HCT116 (cell line): ENCODE measurements at regions not wholly inside any gene's neighbourhood (a gene's known extent, or its start where the extent isn't known, plus 50 kb on each side); places are given as distances from the start of the nearest gene placed in this dataset.
"Not testable (repeated sequence)": the region's sequence is repeated elsewhere in the genome, so short reads cannot be mapped to it uniquely, and the experiment has no call there.

Experiments
- ATAC-seq: fragments of 200-7000 bp; cut with Tn5 transposase; 2 replicates; pipeline ENCODE4 v1.9.1; 2020; ENCODE audit warnings: mild to moderate bottlenecking, moderate library complexity
- BruUV-seq: library from RNA; stranded (reverse); fragments of 400-500 nt; replicated peaks from 2 replicates; lab custom pipeline; 2021; lab: Mats Ljungman, UMichigan
- CTCF ChIA-PET: fragments of 300-600 bp; sonication (Branson Sonifier 250); formaldehyde crosslinking; loops from one replicate; lab custom pipeline; 2021; ENCODE audit warnings: antibody characterized with exemption; lab: Charles Lee
- POLR2A ChIA-PET: fragments of 300-600, 350-600 bp; sonication (Branson Sonifier 250); formaldehyde crosslinking; loops from one replicate; lab custom pipeline; 2021; ENCODE audit warnings: antibody characterized with exemption; lab: Charles Lee
- RAD21 ChIA-PET, 2 experiments: fragments of 300-600 bp; sonication (Branson Sonifier 250); formaldehyde crosslinking; loops; one replicate each; lab custom pipeline; 2023; ENCODE audit warnings: low total read pairs in 2 of 2; ENCODE audit not compliant: uncharacterized antibody in 2 of 2, unreplicated experiment in 2 of 2, low non-redundant PET in 1 of 2; lab: Charles Lee
- DNase-seq: peaks from one replicate; pipeline ENCODE4 v3.0.0-alpha.2; 2010; ENCODE audit warnings: low read depth, low spot score
- H2AFZ ChIP-seq: fragments of 200-600 bp; shearing (Covaris generic), sonication (generic); 2 replicates; pipeline ENCODE4 v1.6.1; 2017; ENCODE audit warnings: low read depth, mixed run types, mixed read lengths, antibody characterized with exemption, low read length; ENCODE audit not compliant: poor library complexity, severe bottlenecking
- H3K27ac ChIP-seq: 2 replicates; pipeline ENCODE4 v1.5.1; 2012; ENCODE audit warnings: low read depth, low read length
- H3K27me3 ChIP-seq: fragments of 200-600 bp; sonication (generic); 2 replicates; pipeline ENCODE4 v1.6.1; 2016; ENCODE audit warnings: mixed run types, low read length, mixed read lengths; ENCODE audit not compliant: insufficient read depth
- H3K36me3 ChIP-seq, 2 experiments: fragments of 200-500 bp in 1 of 2; fragments of 200-600 bp in 1 of 2; sonication (Bioruptor generic) in 1 of 2; sonication (generic) in 1 of 2; 2 replicates each; pipeline versions ENCODE4 v1.5.1 to v1.6.1; 2014 to 2016; ENCODE audit warnings: low read length in 2 of 2, inconsistent platforms in 1 of 2, mixed read lengths in 1 of 2, mixed run types in 1 of 2; ENCODE audit not compliant: insufficient read depth in 2 of 2, control insufficient read depth in 1 of 2
- H3K4me1 ChIP-seq, 2 experiments: fragments of 200-600 bp in 1 of 2; sonication (generic) in 1 of 2; 2 replicates each; pipeline versions ENCODE4 v1.5.1 to v1.6.1; 2012 to 2017; ENCODE audit warnings: low read length in 2 of 2, inconsistent platforms in 1 of 2, mild to moderate bottlenecking in 1 of 2, mixed read lengths in 1 of 2, mixed run types in 1 of 2, moderate library complexity in 1 of 2; ENCODE audit not compliant: insufficient read depth in 2 of 2, control insufficient read depth in 1 of 2
- H3K4me2 ChIP-seq: fragments of 200-600 bp; sonication (generic); 2 replicates; pipeline ENCODE4 v1.6.1; 2017; ENCODE audit warnings: mixed run types, low read length, mixed read lengths
- H3K4me3 ChIP-seq, 2 experiments: fragments of 200-600 bp in 1 of 2; sonication (generic) in 1 of 2; replicated peaks in 1 of 2; 2 replicates each; pipeline ENCODE4 v1.5.1; 2011 to 2016; ENCODE audit warnings: low read length in 2 of 2, control low read depth in 1 of 2, low read depth in 1 of 2, mild to moderate bottlenecking in 1 of 2, mixed read lengths in 1 of 2, mixed run types in 1 of 2
- H3K79me2 ChIP-seq: fragments of 200-600 bp; sonication (generic); 2 replicates; pipeline ENCODE4 v1.6.1; 2017; ENCODE audit warnings: mild to moderate bottlenecking, mixed run types, low read length, moderate library complexity, mixed read lengths; ENCODE audit not compliant: insufficient read depth
- H3K9ac ChIP-seq: fragments of 200-600 bp; sonication (generic); 2 replicates; pipeline ENCODE4 v1.6.1; 2016; ENCODE audit warnings: low read length, mixed read lengths
- H3K9me2 ChIP-seq: fragments of 200-600 bp; sonication (generic), shearing (Covaris generic); 2 replicates; pipeline ENCODE4 v1.6.1; 2017; ENCODE audit warnings: mixed run types, mild to moderate bottlenecking, moderate library complexity; ENCODE audit not compliant: insufficient read depth
- H3K9me3 ChIP-seq, 2 experiments: fragments of 200-500 bp in 1 of 2; fragments of 200-600 bp in 1 of 2; sonication (Bioruptor generic) in 1 of 2; sonication (generic) in 1 of 2; 2 replicates each; pipeline ENCODE4 v1.6.1; 2014 to 2017; ENCODE audit warnings: low read length in 2 of 2, mixed read lengths in 2 of 2, inconsistent platforms in 1 of 2, low read depth in 1 of 2, mild to moderate bottlenecking in 1 of 2, mixed run types in 1 of 2, moderate library complexity in 1 of 2; ENCODE audit not compliant: control insufficient read depth in 1 of 2, insufficient read depth in 1 of 2
- H4K20me1 ChIP-seq: fragments of 200-600 bp; sonication (generic), shearing (Covaris generic); 2 replicates; pipeline ENCODE4 v1.6.1; 2017; ENCODE audit warnings: mixed run types, mild to moderate bottlenecking, moderate library complexity; ENCODE audit not compliant: insufficient read depth
- ATF3 ChIP-seq: IDR thresholded peaks from 2 replicates; pipeline ENCODE4 v1.6.1; 2012
- CBX3 ChIP-seq: IDR thresholded peaks from 2 replicates; pipeline ENCODE4 v1.6.1; 2012; ENCODE audit warnings: low read depth
- CTCF ChIP-seq, 3 experiments: fragments of 200-600 bp in 1 of 3; sonication (generic) in 1 of 3; IDR thresholded peaks in 2 of 3; conservative IDR thresholded peaks in 1 of 3; 2 replicates each; pipeline ENCODE4 v1.5.1; 2012 to 2017; ENCODE audit warnings: low read depth in 2 of 3, low read length in 2 of 3, antibody characterized with exemption in 1 of 3, borderline replicate concordance in 1 of 3, control low read depth in 1 of 3, mild to moderate bottlenecking in 1 of 3, mixed read lengths in 1 of 3, mixed run types in 1 of 3, moderate library complexity in 1 of 3; ENCODE audit not compliant: insufficient read depth in 1 of 3
- ELF1 ChIP-seq: IDR thresholded peaks from 2 replicates; pipeline ENCODE4 v1.6.1; 2012; ENCODE audit warnings: low read depth, borderline replicate concordance
- EZH2 ChIP-seq: fragments of 200-600 bp; sonication (generic); IDR thresholded peaks from 2 replicates; pipeline ENCODE4 v1.6.1; 2017; ENCODE audit warnings: antibody characterized with exemption, mixed run types
- FOSL1 ChIP-seq: IDR thresholded peaks from 2 replicates; pipeline ENCODE4 v1.6.1; 2012; ENCODE audit warnings: low read depth
- JUND ChIP-seq: IDR thresholded peaks from 2 replicates; pipeline ENCODE4 v1.6.1; 2012
- MAX ChIP-seq: IDR thresholded peaks from 2 replicates; pipeline ENCODE4 v1.6.1; 2012
- RAD21 ChIP-seq: IDR thresholded peaks from 2 replicates; pipeline ENCODE4 v1.6.1; 2012; ENCODE audit warnings: low read depth, mild to moderate bottlenecking
- REST ChIP-seq: IDR thresholded peaks from 2 replicates; pipeline ENCODE4 v1.6.1; 2012; ENCODE audit warnings: low read depth
- SIN3A ChIP-seq: IDR thresholded peaks from 2 replicates; pipeline ENCODE4 v1.6.1; 2012; ENCODE audit warnings: low read depth
- SP1 ChIP-seq: IDR thresholded peaks from 2 replicates; pipeline ENCODE4 v1.6.1; 2012; ENCODE audit warnings: low read depth
- SRF ChIP-seq: IDR thresholded peaks from 2 replicates; pipeline ENCODE4 v1.6.1; 2012; ENCODE audit warnings: low read depth
- TCF7L2 ChIP-seq: IDR thresholded peaks from 2 replicates; pipeline ENCODE4 v1.7.0; 2011; ENCODE audit warnings: borderline replicate concordance, inconsistent platforms; ENCODE audit not compliant: insufficient read depth, insufficient read length; ENCODE audit errors: extremely low read depth
- YY1 ChIP-seq: IDR thresholded peaks from 2 replicates; pipeline ENCODE4 v1.6.1; 2011; ENCODE audit warnings: low read length, low read depth, moderate library complexity, mild to moderate bottlenecking; ENCODE audit not compliant: insufficient replicate concordance; ENCODE audit errors: extremely low read depth
- ZFX ChIP-seq: fragments of 450-650 bp; IDR thresholded peaks from 2 replicates; pipeline ENCODE4 v1.6.1; 2017
- ZNF274 ChIP-seq: fragments of 200-500 bp; sonication (Bioruptor generic); IDR thresholded peaks from 2 replicates; pipeline ENCODE4 v1.6.1; 2014; ENCODE audit warnings: mild to moderate bottlenecking, low read depth, low read length, inconsistent platforms
- intact Hi-C: fragments of 100-400 bp; cut with micrococcal nuclease; formaldehyde crosslinking; loops from 2 replicates; pipeline ENCODE4 v1.10.0; 2022

- Histone ChIP-seq H3K79me2 (no peaks in the 10 kb centered on the region), H3K9me2 (no peaks in the 10 kb centered on the region), H3K9me3 (no peaks in the 10 kb centered on the region), H3K36me3 (no peaks in the 10 kb centered on the region), H3K27ac (no peak overlapping the region), H3K4me3 (no peak overlapping the region), H3K4me2 (no peak overlapping the region), H4K20me1 (no peaks in the 10 kb centered on the region), H3K27me3 (no peaks in the 10 kb centered on the region), H3K4me1 (no peaks in the 10 kb centered on the region), H3K9ac (no peak overlapping the region), H2AFZ (no peak overlapping the region)
- ChIA-PET POLR2A (no interaction called here), CTCF (interaction anchor here (0.6 kb wide), 1 partner anchor 12 kb away, joined by 6 read pairs; no protein-coding TSS in a partner anchor), RAD21 (no interaction called here)
- ATAC-seq: no peak
- TF ChIP-seq MAX: no peak
- TF ChIP-seq REST: no peak
- TF ChIP-seq SRF: no peak
- no peak for TF ChIP-seq CTCF (IDR thresholded peaks at IDR 0.05 in 2 of 3, conservative IDR thresholded peaks at IDR 0.05 in 1 of 3; ENCODE audit: borderline replicate concordance in 1 of 3, insufficient read depth in 1 of 3, low read depth in 2 of 3, low read length in 2 of 3)
- TF ChIP-seq SP1: no peak
- TF ChIP-seq RAD21: no peak
- TF ChIP-seq TCF7L2: no peak
- TF ChIP-seq EZH2: no peak
- TF ChIP-seq ZNF274: no peak
- no peak for TF ChIP-seq ELF1
- no peak for TF ChIP-seq SIN3A
- no peak for TF ChIP-seq ZFX
- TF ChIP-seq ATF3: no peak
- TF ChIP-seq JUND: no peak
- TF ChIP-seq YY1: no peak
- no peak for TF ChIP-seq FOSL1
- TF ChIP-seq CBX3: no peak
- no TSS peak for BruUV-seq
- intact Hi-C loops: no loop called here
- no peak for DNase-seq
These were observed 548.1 kb upstream of the ADGRL2 start for GRCh38 chr1:81252471-81253151.

- DNase-seq, CTCF ChIA-PET, H3K9me3 ChIP-seq, RAD21 ChIA-PET, H3K9ac ChIP-seq, H3K4me2 ChIP-seq, H3K4me1 ChIP-seq, H3K27me3 ChIP-seq, POLR2A ChIA-PET, H4K20me1 ChIP-seq, H2AFZ ChIP-seq, BruUV-seq, H3K27ac ChIP-seq, H3K4me3 ChIP-seq, H3K36me3 ChIP-seq, intact Hi-C loops, ATAC-seq, H3K9me2 ChIP-seq, H3K79me2 ChIP-seq: not testable (repeated sequence)
These were observed 549.9 kb upstream of the ADGRL2 start for GRCh38 chr1:81250825-81251224.
